ENCODE measurements at regions not wholly inside any gene's neighbourhood (a gene's known extent, or its start where the extent isn't known, plus 50 kb on each side); places are given as distances from the start of the nearest gene placed in this dataset.

DNA sequence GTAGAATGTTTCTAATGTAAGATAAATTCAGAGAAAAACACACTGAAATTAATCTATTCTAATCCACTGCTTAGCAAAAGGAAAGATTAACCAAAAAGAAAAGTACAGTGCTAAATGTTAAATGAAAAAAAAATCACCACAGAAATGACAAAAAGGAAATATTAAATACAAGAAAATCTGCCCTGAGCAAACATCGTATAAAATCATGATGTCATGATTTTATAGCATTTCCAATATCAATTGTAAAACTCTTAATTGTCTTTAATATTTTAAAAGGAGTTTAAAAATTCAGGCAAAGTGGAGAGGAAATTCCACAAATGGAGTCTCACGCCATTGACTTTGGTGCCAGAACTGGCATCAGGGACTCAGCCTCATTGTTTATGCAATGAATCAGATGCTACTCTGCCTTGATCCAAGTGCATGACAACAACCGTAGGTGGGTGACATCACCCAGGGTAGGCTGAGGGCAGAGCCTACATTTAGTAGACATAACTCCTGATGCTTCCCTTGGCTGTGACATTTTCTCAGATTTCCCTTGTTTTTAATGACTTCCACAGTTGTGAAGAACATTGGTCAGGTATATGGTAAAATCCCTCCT is 696.8 kb downstream of the SEMA5A start:
- TF ChIP-seq POLR2A (IDR thresholded peaks at IDR 0.05; ENCODE audit: low read length) (no peak), CHD2 (IDR thresholded peaks at IDR 0.05; ENCODE audit: low read length, partially characterized antibody) (no peak), KDM1A (IDR thresholded peaks at IDR 0.05; ENCODE audit: low read depth) (no peak), CEBPB (IDR thresholded peaks at IDR 0.05) (no peak), EP300 (IDR thresholded peaks at IDR 0.05) (no peak), MYC (IDR thresholded peaks at IDR 0.05; ENCODE audit: borderline replicate concordance, low read length) (no peak), POLR2AphosphoS2 (conservative IDR thresholded peaks at IDR 0.05; ENCODE audit: low read length) (no peak), RAD21 (conservative IDR thresholded peaks at IDR 0.05 in 1 of 2, IDR thresholded peaks at IDR 0.05 in 1 of 2) (no peak), JUN (IDR thresholded peaks at IDR 0.05) (no peak)
- TF ChIP-seq, protein P1, sequence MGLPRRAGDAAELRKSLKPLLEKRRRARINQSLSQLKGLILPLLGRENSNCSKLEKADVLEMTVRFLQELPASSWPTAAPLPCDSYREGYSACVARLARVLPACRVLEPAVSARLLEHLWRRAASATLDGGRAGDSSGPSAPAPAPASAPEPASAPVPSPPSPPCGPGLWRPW (IDR thresholded peaks at IDR 0.05) = no peak
- TF ChIP-seq, protein P2, sequence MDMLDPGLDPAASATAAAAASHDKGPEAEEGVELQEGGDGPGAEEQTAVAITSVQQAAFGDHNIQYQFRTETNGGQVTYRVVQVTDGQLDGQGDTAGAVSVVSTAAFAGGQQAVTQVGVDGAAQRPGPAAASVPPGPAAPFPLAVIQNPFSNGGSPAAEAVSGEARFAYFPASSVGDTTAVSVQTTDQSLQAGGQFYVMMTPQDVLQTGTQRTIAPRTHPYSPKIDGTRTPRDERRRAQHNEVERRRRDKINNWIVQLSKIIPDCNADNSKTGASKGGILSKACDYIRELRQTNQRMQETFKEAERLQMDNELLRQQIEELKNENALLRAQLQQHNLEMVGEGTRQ (IDR thresholded peaks at IDR 0.05) = no peak
- TF ChIP-seq, protein P3, sequence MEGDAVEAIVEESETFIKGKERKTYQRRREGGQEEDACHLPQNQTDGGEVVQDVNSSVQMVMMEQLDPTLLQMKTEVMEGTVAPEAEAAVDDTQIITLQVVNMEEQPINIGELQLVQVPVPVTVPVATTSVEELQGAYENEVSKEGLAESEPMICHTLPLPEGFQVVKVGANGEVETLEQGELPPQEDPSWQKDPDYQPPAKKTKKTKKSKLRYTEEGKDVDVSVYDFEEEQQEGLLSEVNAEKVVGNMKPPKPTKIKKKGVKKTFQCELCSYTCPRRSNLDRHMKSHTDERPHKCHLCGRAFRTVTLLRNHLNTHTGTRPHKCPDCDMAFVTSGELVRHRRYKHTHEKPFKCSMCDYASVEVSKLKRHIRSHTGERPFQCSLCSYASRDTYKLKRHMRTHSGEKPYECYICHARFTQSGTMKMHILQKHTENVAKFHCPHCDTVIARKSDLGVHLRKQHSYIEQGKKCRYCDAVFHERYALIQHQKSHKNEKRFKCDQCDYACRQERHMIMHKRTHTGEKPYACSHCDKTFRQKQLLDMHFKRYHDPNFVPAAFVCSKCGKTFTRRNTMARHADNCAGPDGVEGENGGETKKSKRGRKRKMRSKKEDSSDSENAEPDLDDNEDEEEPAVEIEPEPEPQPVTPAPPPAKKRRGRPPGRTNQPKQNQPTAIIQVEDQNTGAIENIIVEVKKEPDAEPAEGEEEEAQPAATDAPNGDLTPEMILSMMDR (IDR thresholded peaks at IDR 0.05) = no peak
- TF ChIP-seq, protein P4, sequence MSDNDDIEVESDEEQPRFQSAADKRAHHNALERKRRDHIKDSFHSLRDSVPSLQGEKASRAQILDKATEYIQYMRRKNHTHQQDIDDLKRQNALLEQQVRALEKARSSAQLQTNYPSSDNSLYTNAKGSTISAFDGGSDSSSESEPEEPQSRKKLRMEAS (IDR thresholded peaks at IDR 0.05) = no peak
